ENCODE measurements at regions not wholly inside any gene's neighbourhood (a gene's known extent, or its start where the extent isn't known, plus 50 kb on each side); places are given as distances from the start of the nearest gene placed in this dataset.

DNA sequence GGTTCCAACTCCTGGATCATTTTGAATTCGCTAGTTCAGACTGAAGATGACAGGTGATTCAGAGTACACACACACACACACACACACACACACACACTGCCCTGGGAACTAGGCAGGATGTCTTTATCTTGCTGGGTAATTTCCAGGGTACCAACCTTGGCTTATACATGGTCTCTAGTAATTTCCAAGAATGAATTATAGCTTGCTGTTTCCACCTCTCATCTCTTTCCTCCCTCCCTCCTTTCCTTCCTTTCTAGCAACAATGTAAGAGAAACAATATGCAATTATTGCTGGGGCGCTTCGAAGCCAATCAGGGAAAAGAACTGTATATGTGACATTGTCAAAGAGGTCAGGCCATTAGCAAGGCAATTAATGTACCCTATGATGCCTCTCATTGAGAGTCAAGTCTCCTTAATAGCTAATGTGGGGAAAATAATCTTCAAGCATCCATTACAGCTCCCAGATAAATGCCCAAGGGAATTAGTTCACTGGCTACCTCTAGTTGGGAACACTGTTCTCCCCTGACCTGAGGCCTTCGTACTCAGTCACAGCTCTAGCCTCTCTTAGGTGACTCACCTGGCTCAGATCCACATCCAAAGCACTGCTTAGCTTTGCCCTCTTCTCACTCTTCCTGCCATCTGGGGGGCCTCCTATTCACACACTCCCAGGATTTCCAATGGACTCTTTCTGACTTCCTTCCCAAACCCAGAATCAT lies 311.5 kb downstream of the PPP1R2C start:
- H3K9me3 Mint-ChIP-seq: no peaks in the 10 kb centered on the region
- no peaks in the 10 kb centered on the region for H3K36me3 Mint-ChIP-seq (ENCODE audit: low read depth)
- DNase-seq (no peak), ATAC-seq (ENCODE audit: low read depth) (no peak)
- no peaks in the 10 kb centered on the region for H3K4me1 Mint-ChIP-seq
- H3K27me3 Mint-ChIP-seq: no peaks in the 10 kb centered on the region
- ChIA-PET CTCF (no interaction called here), POLR2A (no interaction called here)
- no peak overlapping the region for H3K27ac Mint-ChIP-seq
- intact Hi-C loops (cut with micrococcal nuclease): no loop called here
- TF ChIP-seq, protein P1, sequence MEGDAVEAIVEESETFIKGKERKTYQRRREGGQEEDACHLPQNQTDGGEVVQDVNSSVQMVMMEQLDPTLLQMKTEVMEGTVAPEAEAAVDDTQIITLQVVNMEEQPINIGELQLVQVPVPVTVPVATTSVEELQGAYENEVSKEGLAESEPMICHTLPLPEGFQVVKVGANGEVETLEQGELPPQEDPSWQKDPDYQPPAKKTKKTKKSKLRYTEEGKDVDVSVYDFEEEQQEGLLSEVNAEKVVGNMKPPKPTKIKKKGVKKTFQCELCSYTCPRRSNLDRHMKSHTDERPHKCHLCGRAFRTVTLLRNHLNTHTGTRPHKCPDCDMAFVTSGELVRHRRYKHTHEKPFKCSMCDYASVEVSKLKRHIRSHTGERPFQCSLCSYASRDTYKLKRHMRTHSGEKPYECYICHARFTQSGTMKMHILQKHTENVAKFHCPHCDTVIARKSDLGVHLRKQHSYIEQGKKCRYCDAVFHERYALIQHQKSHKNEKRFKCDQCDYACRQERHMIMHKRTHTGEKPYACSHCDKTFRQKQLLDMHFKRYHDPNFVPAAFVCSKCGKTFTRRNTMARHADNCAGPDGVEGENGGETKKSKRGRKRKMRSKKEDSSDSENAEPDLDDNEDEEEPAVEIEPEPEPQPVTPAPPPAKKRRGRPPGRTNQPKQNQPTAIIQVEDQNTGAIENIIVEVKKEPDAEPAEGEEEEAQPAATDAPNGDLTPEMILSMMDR (IDR thresholded peaks at IDR 0.05): no peak
- H3K4me3 Mint-ChIP-seq: no peak overlapping the region

DNA sequence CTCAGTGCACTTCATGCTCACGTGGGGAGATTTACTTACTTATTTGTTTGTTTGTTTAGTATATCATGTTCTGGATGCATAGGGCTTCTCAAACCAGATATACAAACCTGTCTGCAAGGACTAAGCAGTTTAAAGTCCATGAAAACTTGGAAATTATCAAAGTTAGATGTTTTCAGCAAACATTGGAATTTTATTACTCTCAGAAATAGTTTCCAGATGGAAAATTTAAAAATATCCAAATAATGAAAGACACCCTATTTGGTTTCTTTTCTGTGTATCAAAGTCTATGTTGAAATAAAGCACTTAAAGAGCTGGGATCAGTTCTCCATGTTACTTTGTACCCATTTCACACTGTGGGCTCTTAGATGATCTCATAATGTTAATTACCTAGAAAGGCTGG lies 312.1 kb downstream of the PPP1R2C start:
- ChIA-PET POLR2A (no interaction called here), CTCF (no interaction called here)
- no peak overlapping the region for H3K4me3 Mint-ChIP-seq
- H3K27me3 Mint-ChIP-seq: no peaks in the 10 kb centered on the region
- H3K27ac Mint-ChIP-seq: no peak overlapping the region
- ATAC-seq (ENCODE audit: low read depth): no peak
- H3K4me1 Mint-ChIP-seq: no peaks in the 10 kb centered on the region
- intact Hi-C loops (cut with micrococcal nuclease): no loop called here
- TF ChIP-seq, protein P1 (IDR thresholded peaks at IDR 0.05): no peak
- no peak for DNase-seq
- no peaks in the 10 kb centered on the region for H3K36me3 Mint-ChIP-seq (ENCODE audit: low read depth)
- no peaks in the 10 kb centered on the region for H3K9me3 Mint-ChIP-seq

DNA sequence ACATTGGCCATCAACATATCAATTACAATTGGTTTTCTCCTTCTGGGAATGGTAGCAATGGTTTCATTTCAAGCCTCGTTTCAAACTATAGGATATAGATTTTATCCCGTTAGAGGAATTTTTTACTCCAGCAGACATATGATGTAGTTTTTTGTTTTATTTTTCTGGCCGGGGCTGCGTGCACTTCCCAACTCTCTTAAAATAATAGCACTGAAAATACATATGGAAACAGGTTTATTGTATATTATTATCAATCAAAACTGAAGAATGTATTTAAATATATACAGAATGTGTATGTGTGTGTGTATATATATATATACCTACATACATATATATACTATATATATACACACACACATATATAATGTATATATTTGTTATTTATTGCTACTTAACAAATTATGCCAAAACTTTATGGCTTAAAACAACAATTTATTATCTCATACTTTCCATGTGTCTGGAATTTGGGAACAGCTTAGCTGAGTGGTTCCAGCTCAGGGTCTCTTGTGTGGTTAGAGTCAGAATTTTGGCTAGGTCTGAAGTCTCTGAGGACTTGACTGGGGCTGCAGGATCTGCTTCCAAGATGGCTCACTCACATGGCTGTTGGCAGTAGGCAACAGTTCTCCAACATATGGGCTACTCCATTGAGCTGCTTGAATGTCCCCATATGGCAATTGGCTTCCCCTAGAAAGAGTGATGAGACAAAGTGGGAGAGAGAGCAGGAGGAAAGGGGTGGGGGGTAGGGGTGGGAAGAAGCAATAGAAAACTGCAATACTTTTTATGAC lies 314.1 kb downstream of the PPP1R2C start:
- Mint-ChIP-seq H3K4me3 (no peak overlapping the region), H3K27ac (no peak overlapping the region), H3K4me1 (no peaks in the 10 kb centered on the region), H3K36me3 (ENCODE audit: low read depth) (no peaks in the 10 kb centered on the region), H3K9me3 (no peaks in the 10 kb centered on the region), H3K27me3 (no peaks in the 10 kb centered on the region)
- CTCF ChIA-PET: no interaction called here
- POLR2A ChIA-PET: no interaction called here
- intact Hi-C loops (cut with micrococcal nuclease): no loop called here
- ATAC-seq (ENCODE audit: low read depth) (no peak), DNase-seq (no peak)
- TF ChIP-seq, protein P1 (IDR thresholded peaks at IDR 0.05): no peak

DNA sequence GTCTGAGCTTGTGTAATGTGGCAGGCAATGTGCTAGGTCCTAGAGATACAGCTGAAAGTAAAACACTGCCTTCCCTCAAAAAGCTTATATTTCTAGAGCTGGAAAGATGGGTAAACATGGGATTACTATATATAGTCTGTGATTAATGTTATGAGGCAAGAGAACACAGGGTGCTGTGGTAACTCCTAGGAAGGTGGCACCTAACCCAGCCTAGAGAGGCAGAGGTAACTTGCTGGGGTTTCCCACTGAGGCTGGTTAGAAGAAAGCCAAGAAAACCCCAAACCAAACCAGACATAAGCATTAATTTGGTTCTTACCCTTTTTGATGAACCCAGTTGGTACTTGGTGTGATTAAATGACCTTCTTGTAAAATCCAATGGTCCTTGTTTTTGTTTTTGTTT lies 315.0 kb downstream of the PPP1R2C start:
- TF ChIP-seq, protein P1 (IDR thresholded peaks at IDR 0.05): no peak
- no peaks in the 10 kb centered on the region for H3K36me3 Mint-ChIP-seq (ENCODE audit: low read depth)
- no peak for ATAC-seq (ENCODE audit: low read depth)
- H3K4me1 Mint-ChIP-seq: no peaks in the 10 kb centered on the region
- ChIA-PET POLR2A (no interaction called here), CTCF (no interaction called here)
- no peak overlapping the region for H3K4me3 Mint-ChIP-seq
- H3K27ac Mint-ChIP-seq: no peak overlapping the region
- intact Hi-C loops (cut with micrococcal nuclease): no loop called here
- no peak for DNase-seq
- no peaks in the 10 kb centered on the region for H3K9me3 Mint-ChIP-seq
- H3K27me3 Mint-ChIP-seq: no peaks in the 10 kb centered on the region

DNA sequence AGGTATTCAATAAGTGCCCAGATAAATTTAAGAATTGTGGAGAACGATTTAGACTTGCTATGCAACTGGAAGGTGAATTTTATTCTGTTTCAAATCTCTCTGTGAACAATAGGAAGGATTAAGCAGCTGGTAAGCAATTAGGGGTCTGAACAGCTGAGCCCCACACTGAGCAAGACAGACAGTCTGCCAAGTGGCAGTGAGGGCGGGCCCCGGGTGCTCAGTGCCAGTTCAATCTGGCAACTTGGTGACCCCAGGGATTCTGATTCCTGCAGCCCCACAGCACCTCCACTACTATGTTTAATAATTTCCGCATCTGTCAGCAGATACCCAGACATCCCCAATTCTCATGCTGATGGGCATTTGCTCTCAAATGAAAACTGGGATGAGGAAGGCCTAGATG lies 317.3 kb downstream of the PPP1R2C start:
- ATAC-seq (ENCODE audit: low read depth): no peak
- Mint-ChIP-seq H3K4me1 (no peaks in the 10 kb centered on the region), H3K27ac (no peak overlapping the region), H3K27me3 (no peaks in the 10 kb centered on the region), H3K4me3 (no peak overlapping the region), H3K9me3 (no peaks in the 10 kb centered on the region), H3K36me3 (ENCODE audit: low read depth) (no peaks in the 10 kb centered on the region)
- CTCF ChIA-PET: no interaction called here
- no peak for DNase-seq
- POLR2A ChIA-PET: no interaction called here
- TF ChIP-seq, protein P1 (IDR thresholded peaks at IDR 0.05): no peak
- intact Hi-C loops (cut with micrococcal nuclease): no loop called here
